ENCODE measurements at regions not wholly inside any gene's neighbourhood (a gene's known extent, or its start where the extent isn't known, plus 50 kb on each side); places are given as distances from the start of the nearest gene placed in this dataset.

GRCh38 chr1:222136869-222137268 is 395.0 kb upstream of the DUSP10 start:
- Histone ChIP-seq H3K4me1 (ENCODE audit: control insufficient read depth in 1 of 2, insufficient read depth in 2 of 2, low read length in 2 of 2) (no peaks in the 10 kb centered on the region), H3K4me2 (ENCODE audit: low read length) (no peak overlapping the region), H2AFZ (ENCODE audit: low read depth, low read length, poor library complexity, severe bottlenecking) (no peak overlapping the region), H3K79me2 (ENCODE audit: insufficient read depth, low read length) (no peaks in the 10 kb centered on the region), H3K9ac (ENCODE audit: low read length) (no peak overlapping the region), H3K9me3 (ENCODE audit: control insufficient read depth in 1 of 2, insufficient read depth in 1 of 2, low read depth in 1 of 2, low read length in 2 of 2) (no peaks in the 10 kb centered on the region), H3K27ac (ENCODE audit: low read depth, low read length) (no peak overlapping the region), H3K9me2 (ENCODE audit: insufficient read depth) (no peaks in the 10 kb centered on the region), H3K27me3 (ENCODE audit: insufficient read depth, low read length) (no peaks in the 10 kb centered on the region), H3K36me3 (ENCODE audit: control insufficient read depth in 1 of 2, insufficient read depth in 2 of 2, low read length in 2 of 2) (no peaks in the 10 kb centered on the region), H4K20me1 (ENCODE audit: insufficient read depth) (no peaks in the 10 kb centered on the region), H3K4me3 (replicated peaks in 1 of 2; ENCODE audit: low read depth in 1 of 2, low read length in 2 of 2) (no peak overlapping the region)
- TF ChIP-seq EZH2phosphoT487 (IDR thresholded peaks at IDR 0.05; ENCODE audit: borderline replicate concordance) = no peak
- ChIA-PET POLR2A (no interaction called here), CTCF (no interaction called here), RAD21 (ENCODE audit: low non-redundant PET in 1 of 2, low total read pairs in 2 of 2, uncharacterized antibody in 2 of 2, unreplicated experiment in 2 of 2) (no interaction called here)
- intact Hi-C loops (cut with micrococcal nuclease) = no loop called here
- no TSS peak for BruUV-seq (replicated peaks)
- ATAC-seq (no peak), DNase-seq (ENCODE audit: low read depth, low spot score) (no peak)

- H3K9me2 ChIP-seq (ENCODE audit: insufficient read depth) = no peaks in the 10 kb centered on the region
- ChIA-PET CTCF (no interaction called here), RAD21 (ENCODE audit: low non-redundant PET in 1 of 2, low total read pairs in 2 of 2, uncharacterized antibody in 2 of 2, unreplicated experiment in 2 of 2) (no interaction called here), POLR2A (no interaction called here)
- H2AFZ ChIP-seq (ENCODE audit: low read depth, low read length, poor library complexity, severe bottlenecking) = no peak overlapping the region
- H3K27me3 ChIP-seq (ENCODE audit: insufficient read depth, low read length) = no peaks in the 10 kb centered on the region
- H3K79me2 ChIP-seq (ENCODE audit: insufficient read depth, low read length) = no peaks in the 10 kb centered on the region
- no TSS peak for BruUV-seq (replicated peaks)
- H3K36me3 ChIP-seq (ENCODE audit: control insufficient read depth in 1 of 2, insufficient read depth in 2 of 2, low read length in 2 of 2) = no peaks in the 10 kb centered on the region
- no peaks in the 10 kb centered on the region for H3K4me1 ChIP-seq (ENCODE audit: control insufficient read depth in 1 of 2, insufficient read depth in 2 of 2, low read length in 2 of 2)
- H4K20me1 ChIP-seq (ENCODE audit: insufficient read depth) = no peaks in the 10 kb centered on the region
- no peak for DNase-seq (ENCODE audit: low read depth, low spot score)
- TF ChIP-seq POLR2A (IDR thresholded peaks at IDR 0.05; ENCODE audit: borderline replicate concordance, extremely low read depth, insufficient read depth, insufficient read length) (no peak), EZH2phosphoT487 (IDR thresholded peaks at IDR 0.05; ENCODE audit: borderline replicate concordance) (no peak), FOSL1 (IDR thresholded peaks at IDR 0.05; ENCODE audit: low read depth) (no peak), RAD21 (IDR thresholded peaks at IDR 0.05; ENCODE audit: low read depth) (no peak), EGR1 (IDR thresholded peaks at IDR 0.05; ENCODE audit: low read depth) (no peak), ZBTB33 (IDR thresholded peaks at IDR 0.05; ENCODE audit: extremely low read depth, insufficient replicate concordance, low read length) (no peak), SP1 (IDR thresholded peaks at IDR 0.05; ENCODE audit: low read depth) (no peak)
- no peak overlapping the region for H3K4me2 ChIP-seq (ENCODE audit: low read length)
- no peaks in the 10 kb centered on the region for H3K9me3 ChIP-seq (ENCODE audit: control insufficient read depth in 1 of 2, insufficient read depth in 1 of 2, low read depth in 1 of 2, low read length in 2 of 2)
- intact Hi-C loops (cut with micrococcal nuclease) = no loop called here
- no peak overlapping the region for H3K27ac ChIP-seq (ENCODE audit: low read depth, low read length)
- no peak overlapping the region for H3K4me3 ChIP-seq (replicated peaks in 1 of 2; ENCODE audit: low read depth in 1 of 2, low read length in 2 of 2)
- ATAC-seq = no peak
- H3K9ac ChIP-seq (ENCODE audit: low read length) = no peak overlapping the region
These were observed 387.2 kb upstream of the DUSP10 start for GRCh38 chr1:222129041-222129440.

Data from HCT116 (cell line).